HG03280 (cell line): ENCODE measurements at regions not wholly inside any gene's neighbourhood (a gene's known extent, or its start where the extent isn't known, plus 50 kb on each side); places are given as distances from the start of the nearest gene placed in this dataset.

Experiments used
- ATAC-seq: cut with Tn5 transposase; IDR thresholded peaks from one replicate; pipeline ENCODE4 v1.9.1; 2021; ENCODE audit warnings: mild to moderate bottlenecking, moderate library complexity; ENCODE audit not compliant: unreplicated experiment

- no peak for ATAC-seq
Measured at GRCh38 chr6:90874931-90875330, 288.1 kb upstream of the MAP3K7 start.

- ATAC-seq, result no peak
Measured at GRCh38 chr6:90872981-90873380, 286.1 kb upstream of the MAP3K7 start.

GRCh38 chr6:90870561-90870960 is 283.7 kb upstream of the MAP3K7 start:
- no peak for ATAC-seq

- no peak for ATAC-seq
Measured at GRCh38 chr6:90868656-90869055, 281.8 kb upstream of the MAP3K7 start.

GRCh38 chr6:90868256-90868655 is 281.4 kb upstream of the MAP3K7 start:
- no peak for ATAC-seq

GRCh38 chr6:90865513-90865912 is 278.6 kb upstream of the MAP3K7 start:
- ATAC-seq, result no peak

- no peak for ATAC-seq
Measured at GRCh38 chr6:90863043-90863442, 276.2 kb upstream of the MAP3K7 start.

- ATAC-seq, result no peak
Measured at GRCh38 chr6:90860822-90861601, 274.1 kb upstream of the MAP3K7 start.

- ATAC-seq, result no peak
Measured at GRCh38 chr6:90859612-90860011, 272.7 kb upstream of the MAP3K7 start.

- ATAC-seq, result no peak
Measured at GRCh38 chr6:90859056-90859455, 272.2 kb upstream of the MAP3K7 start.

- ATAC-seq, result no peak
Measured at GRCh38 chr6:90849686-90850085, 262.8 kb upstream of the MAP3K7 start.

GRCh38 chr6:90846824-90847223 is 260.0 kb upstream of the MAP3K7 start:
- no peak for ATAC-seq

GRCh38 chr6:90835596-90836212 is 248.8 kb upstream of the MAP3K7 start:
- ATAC-seq, result no peak

GRCh38 chr6:90829311-90829710 is 242.4 kb upstream of the MAP3K7 start:
- ATAC-seq, result no peak

GRCh38 chr6:90820436-90820835 is 233.6 kb upstream of the MAP3K7 start:
- no peak for ATAC-seq

- ATAC-seq, result no peak
Measured at GRCh38 chr6:90819483-90819882, 232.6 kb upstream of the MAP3K7 start.

GRCh38 chr6:90818163-90818562 is 231.3 kb upstream of the MAP3K7 start:
- no peak for ATAC-seq

- ATAC-seq, result no peak
Measured at GRCh38 chr6:90816764-90817163, 229.9 kb upstream of the MAP3K7 start.

GRCh38 chr6:90811596-90812226 is 224.8 kb upstream of the MAP3K7 start:
- no peak for ATAC-seq

- ATAC-seq, result no peak
Measured at GRCh38 chr6:90809035-90809434, 222.2 kb upstream of the MAP3K7 start.

GRCh38 chr6:90807791-90808701 is 221.2 kb upstream of the MAP3K7 start:
- no peak for ATAC-seq
